ENCODE measurements at regions not wholly inside any gene's neighbourhood (a gene's known extent, or its start where the extent isn't known, plus 50 kb on each side); places are given as distances from the start of the nearest gene placed in this dataset.

GRCh38 chr12:116382686-116383530 is 105.4 kb upstream of the MED13L start:
- no peak for DNase-seq

- no peak for DNase-seq
Measured at GRCh38 chr12:116384175-116384574, 106.7 kb upstream of the MED13L start.

GRCh38 chr12:116384691-116385485 is 107.4 kb upstream of the MED13L start:
- peak; percentile 87 for DNase-seq

- DNase-seq: peak; percentile 72
Measured at GRCh38 chr12:116385486-116386217, 108.2 kb upstream of the MED13L start.

GRCh38 chr12:116389326-116389725 is 111.8 kb upstream of the MED13L start:
- no peak for DNase-seq

- DNase-seq: no peak
Measured at GRCh38 chr12:116389990-116390389, 112.5 kb upstream of the MED13L start.

- no peak for DNase-seq
Measured at GRCh38 chr12:116390401-116391335, 113.2 kb upstream of the MED13L start.

- DNase-seq: no peak
Measured at GRCh38 chr12:116391501-116391900, 114.0 kb upstream of the MED13L start.

GRCh38 chr12:116392061-116392460 is 114.6 kb upstream of the MED13L start:
- DNase-seq: no peak

GRCh38 chr12:116393255-116393654 is 115.8 kb upstream of the MED13L start:
- DNase-seq: no peak

GRCh38 chr12:116393859-116394650 is 116.6 kb upstream of the MED13L start:
- no peak for DNase-seq

- no peak for DNase-seq
Measured at GRCh38 chr12:116395396-116395795, 117.9 kb upstream of the MED13L start.

- DNase-seq: peak; percentile 64
Measured at GRCh38 chr12:116397148-116397547, 119.7 kb upstream of the MED13L start.

- DNase-seq: no peak
Measured at GRCh38 chr12:116398193-116398592, 120.7 kb upstream of the MED13L start.

- DNase-seq: no peak
Measured at GRCh38 chr12:116399055-116399454, 121.6 kb upstream of the MED13L start.

- DNase-seq: peak; percentile 94
Measured at GRCh38 chr12:116400636-116401372, 123.3 kb upstream of the MED13L start.

GRCh38 chr12:116401565-116401964 is 124.1 kb upstream of the MED13L start:
- no peak for DNase-seq

- no peak for DNase-seq
Measured at GRCh38 chr12:116402163-116402939, 124.9 kb upstream of the MED13L start.

- DNase-seq: no peak
Measured at GRCh38 chr12:116403546-116403945, 126.1 kb upstream of the MED13L start.

GRCh38 chr12:116404247-116404646 is 126.8 kb upstream of the MED13L start:
- no peak for DNase-seq
